Uterus (tissue), 3 donors: ENCODE measurements at regions not wholly inside any gene's neighbourhood (a gene's known extent, or its start where the extent isn't known, plus 50 kb on each side); places are given as distances from the start of the nearest gene placed in this dataset.

Source experiments
- DNase-seq, 2 donors: peaks; one replicate each; pipeline ENCODE4 v3.0.0-alpha.2; 2019 to 2020
- H3K27ac ChIP-seq, 2 donors: fragments of 200-600 bp; sonication (generic); 1 replicate in 1 of 2; 2 replicates in 1 of 2; pipeline ENCODE4 v1.5.1; 2016 to 2018
- H3K27me3 ChIP-seq, 2 donors: fragments of 200-600 bp; sonication (generic); one replicate each; pipeline ENCODE4 v1.5.1; 2018 to 2019; ENCODE audit warnings: control low read depth in 1 of 2
- H3K36me3 ChIP-seq, 2 donors: fragments of 200-600 bp; sonication (generic); one replicate each; pipeline ENCODE4 v1.5.1; 2019; ENCODE audit warnings: control low read depth in 1 of 2
- H3K4me1 ChIP-seq, 2 donors: fragments of 200-600 bp; sonication (generic); one replicate each; pipeline ENCODE4 v1.5.1; 2018 to 2019; ENCODE audit warnings: control low read depth in 1 of 2
- H3K4me3 ChIP-seq, 2 donors: fragments of 200-600 bp; sonication (generic); 1 replicate in 1 of 2; 2 replicates in 1 of 2; pipeline ENCODE4 v1.5.1; 2018 to 2019; ENCODE audit warnings: mild to moderate bottlenecking in 1 of 2
- H3K9me3 ChIP-seq, 2 donors: fragments of 200-600 bp; sonication (generic); one replicate each; pipeline ENCODE4 v1.5.1; 2019; ENCODE audit warnings: control low read depth in 1 of 2
- POLR2A ChIP-seq, 2 donors: fragments of 450-650 bp; IDR thresholded peaks; one replicate each; pipeline ENCODE4 v1.6.1; 2016; ENCODE audit warnings: antibody characterized with exemption in 2 of 2, mild to moderate bottlenecking in 1 of 2, moderate library complexity in 1 of 2
- intact Hi-C: fragments of 100-400 bp; cut with DNase I; formaldehyde crosslinking; loops from one replicate; pipeline ENCODE4 v1.15.1; 2023; ENCODE audit warnings: low total_unique reads
- TF ChIP-seq, protein P1 (sequence below), 4 experiments: fragments of 200-600 bp in 2 of 4; fragments of 450-650 bp in 2 of 4; sonication (generic) in 2 of 4; IDR thresholded peaks; one replicate each; pipeline ENCODE4 v1.5.1; 2016 to 2019; ENCODE audit warnings: antibody characterized with exemption in 4 of 4, mild to moderate bottlenecking in 2 of 4, moderate library complexity in 1 of 4
- donor health status: DM: yes; HTN: yes; CAD: no.

DNA sequence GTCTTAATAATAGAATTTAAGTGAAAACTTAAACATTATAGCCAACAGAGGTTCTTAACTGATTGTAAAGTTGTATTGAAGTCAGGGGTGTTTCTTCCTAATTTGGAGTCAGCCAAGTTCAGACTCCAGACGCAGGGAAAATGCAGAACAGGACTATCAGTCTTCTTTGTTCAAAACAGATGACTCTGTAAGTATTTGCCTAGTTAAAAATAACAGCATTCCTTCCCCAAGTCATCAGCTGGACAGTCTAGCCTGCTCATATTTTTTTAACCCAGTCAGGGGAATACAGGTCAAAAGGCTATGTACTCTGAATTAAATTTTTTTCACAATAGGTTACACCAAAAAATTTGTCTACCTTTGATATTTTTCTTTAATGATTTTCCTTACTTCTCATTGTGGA, 73.8 kb upstream of the DCLK2 start:
- no peak overlapping the region for H3K4me3 ChIP-seq
- no peaks in the 10 kb centered on the region for H3K27me3 ChIP-seq
- no peak for DNase-seq
- no peaks in the 10 kb centered on the region for H3K36me3 ChIP-seq
- H3K9me3 ChIP-seq = no peaks in the 10 kb centered on the region
- H3K27ac ChIP-seq = peak overlapping the region; percentile 13 to 30
- TF ChIP-seq, protein P1, sequence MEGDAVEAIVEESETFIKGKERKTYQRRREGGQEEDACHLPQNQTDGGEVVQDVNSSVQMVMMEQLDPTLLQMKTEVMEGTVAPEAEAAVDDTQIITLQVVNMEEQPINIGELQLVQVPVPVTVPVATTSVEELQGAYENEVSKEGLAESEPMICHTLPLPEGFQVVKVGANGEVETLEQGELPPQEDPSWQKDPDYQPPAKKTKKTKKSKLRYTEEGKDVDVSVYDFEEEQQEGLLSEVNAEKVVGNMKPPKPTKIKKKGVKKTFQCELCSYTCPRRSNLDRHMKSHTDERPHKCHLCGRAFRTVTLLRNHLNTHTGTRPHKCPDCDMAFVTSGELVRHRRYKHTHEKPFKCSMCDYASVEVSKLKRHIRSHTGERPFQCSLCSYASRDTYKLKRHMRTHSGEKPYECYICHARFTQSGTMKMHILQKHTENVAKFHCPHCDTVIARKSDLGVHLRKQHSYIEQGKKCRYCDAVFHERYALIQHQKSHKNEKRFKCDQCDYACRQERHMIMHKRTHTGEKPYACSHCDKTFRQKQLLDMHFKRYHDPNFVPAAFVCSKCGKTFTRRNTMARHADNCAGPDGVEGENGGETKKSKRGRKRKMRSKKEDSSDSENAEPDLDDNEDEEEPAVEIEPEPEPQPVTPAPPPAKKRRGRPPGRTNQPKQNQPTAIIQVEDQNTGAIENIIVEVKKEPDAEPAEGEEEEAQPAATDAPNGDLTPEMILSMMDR (IDR thresholded peaks at IDR 0.05) = no peak
- TF ChIP-seq POLR2A (IDR thresholded peaks at IDR 0.05) = no peak
- intact Hi-C loops = loop anchor here (10.0 kb wide), 1 partner anchor 240 kb away; no protein-coding TSS in a partner anchor
- H3K4me1 ChIP-seq = no peaks in the 10 kb centered on the region

DNA sequence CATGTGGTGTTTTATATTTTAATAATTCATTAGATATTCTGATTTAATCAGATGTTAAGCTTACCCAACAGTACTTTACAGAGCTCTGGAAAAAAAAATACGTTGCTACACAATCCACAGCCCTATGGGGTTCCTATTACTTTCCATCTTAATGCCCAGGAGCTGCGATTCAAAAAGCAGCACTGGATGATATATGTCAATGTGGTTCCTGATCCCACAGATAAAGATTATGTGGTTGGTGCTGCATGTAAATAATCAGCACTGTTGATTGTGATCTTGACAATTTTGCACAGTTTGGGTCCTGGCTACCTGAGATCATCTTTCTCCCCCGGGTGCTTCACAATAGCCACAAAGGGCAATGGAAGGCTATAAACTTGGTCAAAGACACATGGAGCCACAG, 72.7 kb upstream of the DCLK2 start:
- no peak overlapping the region for H3K4me3 ChIP-seq
- H3K27ac ChIP-seq = no peak overlapping the region
- H3K36me3 ChIP-seq = no peaks in the 10 kb centered on the region
- no peak for TF ChIP-seq POLR2A (IDR thresholded peaks at IDR 0.05)
- TF ChIP-seq, protein P1 (IDR thresholded peaks at IDR 0.05) = no peak
- no peaks in the 10 kb centered on the region for H3K9me3 ChIP-seq
- no peaks in the 10 kb centered on the region for H3K4me1 ChIP-seq
- intact Hi-C loops = loop anchor here (10.0 kb wide), 1 partner anchor 239 kb away; no protein-coding TSS in a partner anchor
- no peaks in the 10 kb centered on the region for H3K27me3 ChIP-seq
- DNase-seq = no peak

DNA sequence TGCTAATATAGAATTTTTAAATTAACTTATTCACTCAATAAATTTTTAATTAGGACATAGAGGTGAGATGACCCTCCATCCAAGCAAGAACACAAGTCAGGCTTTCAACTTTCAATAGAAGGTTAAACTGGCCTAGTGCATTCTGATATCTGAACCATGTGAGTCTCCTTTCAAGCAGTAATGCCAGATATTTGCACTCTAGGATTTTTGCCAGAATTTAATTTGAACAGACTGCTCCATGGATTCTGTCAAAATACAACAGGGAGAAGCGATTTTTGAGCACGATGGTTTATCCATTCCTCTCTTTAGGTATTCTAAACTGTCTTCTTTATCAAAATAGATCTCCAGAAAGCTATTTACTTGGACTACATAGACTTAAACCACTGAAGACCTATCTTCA, 72.0 kb upstream of the DCLK2 start:
- Histone ChIP-seq H3K9me3 (no peaks in the 10 kb centered on the region), H3K4me3 (no peak overlapping the region), H3K4me1 (no peaks in the 10 kb centered on the region), H3K36me3 (no peaks in the 10 kb centered on the region), H3K27ac (peak overlapping the region in 1 of 2 donors; percentile 3), H3K27me3 (no peaks in the 10 kb centered on the region)
- DNase-seq = no peak
- intact Hi-C loops = loop anchor here (10.0 kb wide), 1 partner anchor 239 kb away; no protein-coding TSS in a partner anchor
- TF ChIP-seq POLR2A (IDR thresholded peaks at IDR 0.05) = no peak
- TF ChIP-seq, protein P1 (IDR thresholded peaks at IDR 0.05) = no peak

DNA sequence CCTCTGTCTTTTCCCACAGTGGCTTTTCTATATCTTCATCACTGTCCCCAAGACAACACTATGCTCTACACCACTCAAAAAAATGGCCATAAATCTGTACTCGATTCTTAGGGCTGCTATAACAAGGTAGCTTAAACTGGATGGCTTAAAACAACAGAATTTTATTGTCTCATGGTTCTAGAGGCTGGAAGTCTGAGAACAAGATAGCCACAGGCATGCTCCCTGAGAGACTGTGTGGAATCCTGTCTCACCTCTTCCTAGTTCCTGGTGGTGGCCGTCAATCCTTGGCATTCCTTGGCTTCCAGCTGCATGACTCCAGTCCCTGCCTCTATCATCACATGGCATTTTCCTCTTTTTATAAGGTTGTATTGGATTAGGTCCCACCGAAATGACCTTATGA, 70.7 kb upstream of the DCLK2 start:
- intact Hi-C loops = loop anchor here (10.0 kb wide), 1 partner anchor 237 kb away; no protein-coding TSS in a partner anchor
- no peak overlapping the region for H3K4me3 ChIP-seq
- no peak for DNase-seq
- no peaks in the 10 kb centered on the region for H3K36me3 ChIP-seq
- TF ChIP-seq, protein P1 (IDR thresholded peaks at IDR 0.05) = no peak
- no peak for TF ChIP-seq POLR2A (IDR thresholded peaks at IDR 0.05)
- no peaks in the 10 kb centered on the region for H3K4me1 ChIP-seq
- no peaks in the 10 kb centered on the region for H3K9me3 ChIP-seq
- no peaks in the 10 kb centered on the region for H3K27me3 ChIP-seq
- H3K27ac ChIP-seq = no peak overlapping the region

DNA sequence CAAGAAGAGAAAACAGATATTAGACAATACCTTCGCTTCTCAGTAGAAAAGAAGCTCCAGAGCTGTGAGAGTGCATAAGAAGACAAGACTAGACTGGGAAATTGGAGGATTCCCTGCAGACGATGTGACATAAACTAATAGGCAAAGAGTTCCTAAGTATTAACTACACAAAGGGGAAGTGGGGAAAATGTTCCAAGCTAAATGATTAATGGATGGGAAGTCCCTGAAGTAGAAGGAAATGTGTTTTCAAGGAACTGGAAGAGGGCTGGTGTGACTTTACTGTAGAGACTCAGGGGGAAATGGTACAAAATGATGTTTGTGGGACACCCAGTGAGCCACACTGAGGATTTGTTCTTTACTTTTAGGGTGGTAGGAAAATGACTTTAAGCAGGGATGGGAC, 69.7 kb upstream of the DCLK2 start:
- no peaks in the 10 kb centered on the region for H3K27me3 ChIP-seq
- no peak overlapping the region for H3K4me3 ChIP-seq
- no peak for TF ChIP-seq POLR2A (IDR thresholded peaks at IDR 0.05)
- TF ChIP-seq, protein P1 (IDR thresholded peaks at IDR 0.05) = no peak
- no peaks in the 10 kb centered on the region for H3K36me3 ChIP-seq
- no peaks in the 10 kb centered on the region for H3K4me1 ChIP-seq
- H3K27ac ChIP-seq = no peak overlapping the region
- no peaks in the 10 kb centered on the region for H3K9me3 ChIP-seq
- intact Hi-C loops = loop anchor here (10.0 kb wide), 1 partner anchor 236 kb away; no protein-coding TSS in a partner anchor
- no peak for DNase-seq
